Activated B cell treated with CpG ODN at 0.5 μM for 24 hours (primary cell): ENCODE measurements at regions not wholly inside any gene's neighbourhood (a gene's known extent, or its start where the extent isn't known, plus 50 kb on each side); places are given as distances from the start of the nearest gene placed in this dataset.

Experiments used
- ATAC-seq: fragments of 200-7000 bp; cut with Tn5 transposase; one replicate; pipeline ENCODE4 v1.10.0; 2021; ENCODE audit warnings: low read depth, mild to moderate bottlenecking, moderate library complexity
- CTCF ChIA-PET: fragments of 350-600 bp; sonication (Branson Sonifier 250); formaldehyde crosslinking; loops from one replicate; lab custom pipeline; 2021; ENCODE audit warnings: antibody characterized with exemption; lab: Charles Lee
- POLR2A ChIA-PET: fragments of 350-600 bp; sonication (Branson Sonifier 250); formaldehyde crosslinking; loops from one replicate; lab custom pipeline; 2021; ENCODE audit warnings: antibody characterized with exemption; lab: Charles Lee
- DNase-seq: peaks from one replicate; pipeline ENCODE4 v3.0.0; 2022
- H3K27ac Mint-ChIP-seq: one replicate; pipeline ENCODE4 v1.8.0; 2020; ENCODE audit warnings: mixed read lengths
- H3K27me3 Mint-ChIP-seq: one replicate; pipeline ENCODE4 v1.8.0; 2021; ENCODE audit warnings: mixed read lengths
- H3K36me3 Mint-ChIP-seq: one replicate; pipeline ENCODE4 v1.8.0; 2021; ENCODE audit warnings: low read depth, mixed read lengths
- H3K4me1 Mint-ChIP-seq: one replicate; pipeline ENCODE4 v1.8.0; 2021; ENCODE audit warnings: mixed read lengths
- H3K4me3 Mint-ChIP-seq: one replicate; pipeline ENCODE4 v1.8.0; 2020; ENCODE audit warnings: mild to moderate bottlenecking, mixed read lengths
- H3K9me3 Mint-ChIP-seq: one replicate; pipeline ENCODE4 v1.8.0; 2020; ENCODE audit warnings: mixed read lengths
- CTCF ChIP-seq: fragments of 200-600 bp; IDR thresholded peaks from one replicate; pipeline ENCODE4 v1.8.0; 2022; ENCODE audit warnings: antibody characterized with exemption, mild to moderate bottlenecking
- intact Hi-C: fragments of 100-400 bp; cut with micrococcal nuclease; formaldehyde crosslinking; loops from one replicate; pipeline ENCODE4 v1.15.1; 2024

DNA sequence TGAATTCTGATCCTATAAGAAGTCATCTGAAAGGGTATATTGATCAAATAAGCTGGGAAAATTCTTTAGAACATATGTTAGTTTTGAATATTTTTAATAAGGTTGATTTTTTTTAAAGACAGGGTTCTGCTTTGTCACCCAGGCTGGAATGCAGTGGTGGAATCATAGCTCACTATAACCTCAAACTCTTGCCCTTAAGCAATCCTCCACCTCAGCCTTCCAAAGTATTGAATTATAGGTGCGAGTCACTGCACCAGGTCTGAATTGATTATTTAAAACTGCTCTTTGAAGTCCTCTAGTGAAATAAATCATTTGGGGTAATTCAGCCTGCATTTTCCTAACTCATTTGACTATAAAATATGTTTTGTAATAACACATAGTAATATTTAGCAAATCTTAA lies 812.3 kb downstream of the PDHA2 start:
- no peaks in the 10 kb centered on the region for H3K27me3 Mint-ChIP-seq
- intact Hi-C loops: no loop called here
- CTCF ChIA-PET: no interaction called here
- TF ChIP-seq CTCF: no peak
- no peak for DNase-seq
- H3K36me3 Mint-ChIP-seq: no peaks in the 10 kb centered on the region
- ATAC-seq: no peak
- POLR2A ChIA-PET: no interaction called here
- H3K9me3 Mint-ChIP-seq: peaks cover 5% of the 10 kb centered on the region
- H3K4me1 Mint-ChIP-seq: no peaks in the 10 kb centered on the region
- H3K27ac Mint-ChIP-seq: no peak overlapping the region
- no peak overlapping the region for H3K4me3 Mint-ChIP-seq

DNA sequence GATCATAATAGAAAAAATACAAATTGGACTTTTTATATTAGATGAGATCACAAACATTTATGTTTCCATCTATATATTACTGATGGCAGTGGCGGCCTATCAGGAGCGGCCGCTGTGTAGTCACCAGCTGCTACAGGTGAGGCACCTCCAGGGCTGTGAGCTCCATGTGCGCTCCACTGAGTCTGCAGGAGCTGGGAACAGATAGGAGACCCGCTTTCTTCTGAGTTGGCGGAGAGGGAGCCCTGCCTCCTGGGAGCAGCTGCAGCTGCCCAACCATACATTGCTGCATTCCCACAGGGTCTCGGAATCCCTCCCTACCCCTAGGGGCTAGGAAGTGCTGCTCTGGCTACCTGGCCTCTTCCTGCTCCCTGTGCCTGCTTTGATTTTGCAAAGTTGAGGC lies 812.9 kb downstream of the PDHA2 start:
- intact Hi-C loops: no loop called here
- no peak overlapping the region for H3K27ac Mint-ChIP-seq
- no peak overlapping the region for H3K4me3 Mint-ChIP-seq
- ChIA-PET CTCF (no interaction called here), POLR2A (no interaction called here)
- H3K9me3 Mint-ChIP-seq: peaks cover 2% of the 10 kb centered on the region
- DNase-seq (no peak), ATAC-seq (no peak)
- H3K36me3 Mint-ChIP-seq: no peaks in the 10 kb centered on the region
- H3K4me1 Mint-ChIP-seq: no peaks in the 10 kb centered on the region
- no peaks in the 10 kb centered on the region for H3K27me3 Mint-ChIP-seq
- no peak for TF ChIP-seq CTCF

- DNase-seq: no peak
- Mint-ChIP-seq H3K36me3 (no peaks in the 10 kb centered on the region), H3K4me3 (no peak overlapping the region), H3K9me3 (peaks cover 2% of the 10 kb centered on the region), H3K27ac (no peak overlapping the region), H3K4me1 (no peaks in the 10 kb centered on the region), H3K27me3 (no peaks in the 10 kb centered on the region)
- intact Hi-C loops: no loop called here
- TF ChIP-seq CTCF: no peak
- ChIA-PET CTCF (no interaction called here), POLR2A (no interaction called here)
- ATAC-seq: no peak
These were observed 814.2 kb downstream of the PDHA2 start for GRCh38 chr4:96654045-96654444.

DNA sequence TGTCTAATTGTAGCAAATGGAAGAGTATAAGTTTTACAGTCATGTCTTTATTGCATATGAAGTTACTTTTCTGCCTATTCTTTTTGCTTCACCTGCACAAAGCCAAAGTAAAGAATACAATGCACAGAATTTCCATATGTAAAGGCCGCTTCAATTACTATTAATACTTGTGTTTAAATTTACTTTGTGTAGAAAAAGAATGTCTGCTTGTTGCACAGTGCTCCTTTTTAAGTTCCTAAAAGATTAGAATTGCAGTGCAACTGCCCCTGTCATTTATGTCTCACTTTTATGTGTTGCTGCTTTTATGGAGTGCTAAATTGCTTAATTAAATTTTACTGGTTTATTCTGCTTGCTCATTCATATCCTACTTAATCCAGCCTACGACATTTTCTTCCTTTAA lies 830.5 kb downstream of the PDHA2 start:
- intact Hi-C loops: no loop called here
- Mint-ChIP-seq H3K4me1 (no peaks in the 10 kb centered on the region), H3K9me3 (peaks cover 6% of the 10 kb centered on the region), H3K27me3 (no peaks in the 10 kb centered on the region), H3K36me3 (no peaks in the 10 kb centered on the region), H3K27ac (no peak overlapping the region), H3K4me3 (no peak overlapping the region)
- ATAC-seq (no peak), DNase-seq (no peak)
- CTCF ChIA-PET: no interaction called here
- POLR2A ChIA-PET: no interaction called here
- TF ChIP-seq CTCF: no peak

DNA sequence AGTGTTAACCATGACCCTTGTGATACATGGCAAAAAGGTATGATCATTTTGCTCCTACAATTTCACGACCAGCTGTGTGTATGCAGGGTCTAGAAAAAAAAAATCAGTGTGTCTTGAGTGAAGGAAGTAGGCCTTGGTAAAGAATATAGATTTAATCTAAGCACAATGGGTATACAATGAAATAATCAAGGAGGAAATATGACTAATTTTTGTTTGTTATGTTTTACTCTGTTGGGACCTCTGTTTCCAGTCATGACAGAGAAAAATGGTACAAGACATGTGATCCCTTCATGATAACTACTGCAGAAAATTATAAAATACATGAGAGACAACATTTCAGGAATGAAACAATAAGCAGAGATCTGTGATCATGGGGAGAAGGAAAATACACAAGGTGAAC lies 835.5 kb downstream of the PDHA2 start:
- Mint-ChIP-seq H3K4me1 (no peaks in the 10 kb centered on the region), H3K27ac (no peak overlapping the region), H3K36me3 (no peaks in the 10 kb centered on the region), H3K27me3 (no peaks in the 10 kb centered on the region), H3K4me3 (no peak overlapping the region), H3K9me3 (peaks cover 2% of the 10 kb centered on the region)
- no peak for ATAC-seq
- no peak for TF ChIP-seq CTCF
- intact Hi-C loops: no loop called here
- DNase-seq: no peak
- POLR2A ChIA-PET: no interaction called here
- CTCF ChIA-PET: no interaction called here
